K562 (cell line): ENCODE measurements at regions not wholly inside any gene's neighbourhood (a gene's known extent, or its start where the extent isn't known, plus 50 kb on each side); places are given as distances from the start of the nearest gene placed in this dataset.

Experiments used
- ATAC-seq: fragments of 200-7000 bp; cut with Tn5 transposase; 3 replicates; pipeline ENCODE4 v1.9.1; 2020; ENCODE audit warnings: moderate library complexity
- BruUV-seq: library from RNA; stranded (reverse); fragments of 400-500 nt; replicated peaks from 2 replicates; lab custom pipeline; 2021; lab: Mats Ljungman, UMichigan
- CTCF ChIA-PET: fragments of 300-600 bp; formaldehyde crosslinking; extraction: SDS; loops from one replicate; lab custom pipeline; 2021; ENCODE audit warnings: low intra/inter-chr PET ratio; lab: Yijun Ruan, JAX
- POLR2A ChIA-PET: fragments of 300-600, 350-650 bp; sonication (Branson Sonifier 250); formaldehyde crosslinking; extraction: SDS; loops from one replicate; lab custom pipeline; 2021; ENCODE audit warnings: antibody characterized with exemption, inconsistent platforms; lab: Yijun Ruan, JAX
- DNase-seq, 4 experiments: peaks; one replicate each; pipeline versions ENCODE4 v3.0.0 to v3.0.0-alpha.2; 2011 to 2018; ENCODE audit warnings: low spot score in 3 of 4, mixed read lengths in 3 of 4; ENCODE audit errors: extremely low read depth in 1 of 4
- FAIRE-seq: peaks from 2 replicates; lab custom pipeline; 2011; peaks lifted over from hg19 to GRCh38; lab: Jason Lieb, UNC
- H2AFZ ChIP-seq: 2 replicates; pipeline ENCODE4 v1.6.0; 2011; ENCODE audit warnings: low read depth, low read length, control low read depth, inconsistent platforms
- H3K27ac ChIP-seq: fragments of 200-600 bp; 3 replicates; pipeline ENCODE4 v1.8.0; 2011; ENCODE audit warnings: low read depth, mild to moderate bottlenecking, control low read depth, inconsistent platforms, low read length, moderate library complexity, mixed read lengths; ENCODE audit errors: extremely low read depth
- H3K27me3 ChIP-seq, 2 experiments: fragments of 300-600 bp in 1 of 2; 2 replicates in 1 of 2; 3 replicates in 1 of 2; pipeline versions ENCODE4 v1.6.0 to v1.8.0; 2011; ENCODE audit warnings: inconsistent platforms in 2 of 2, low read length in 2 of 2, mild to moderate bottlenecking in 1 of 2, mixed read lengths in 1 of 2, moderate library complexity in 1 of 2; ENCODE audit not compliant: control insufficient read depth in 2 of 2, insufficient read depth in 2 of 2
- H3K36me3 ChIP-seq: fragments of 300-600 bp; 3 replicates; pipeline ENCODE4 v1.8.0; 2011; ENCODE audit warnings: mild to moderate bottlenecking, low read length, inconsistent platforms; ENCODE audit not compliant: control insufficient read depth, insufficient read depth
- H3K4me1 ChIP-seq, 2 experiments: fragments of 200-600 bp in 1 of 2; replicated peaks in 1 of 2; 2 replicates in 1 of 2; 3 replicates in 1 of 2; pipeline versions ENCODE4 v1.5.1 to v1.8.0; 2011; ENCODE audit warnings: inconsistent platforms in 2 of 2, low read length in 2 of 2, mild to moderate bottlenecking in 1 of 2, mixed read lengths in 1 of 2, moderate library complexity in 1 of 2; ENCODE audit not compliant: control insufficient read depth in 2 of 2, insufficient read depth in 2 of 2
- H3K4me2 ChIP-seq: 2 replicates; pipeline ENCODE4 v1.6.1; 2011; ENCODE audit warnings: low read length, control low read depth, inconsistent platforms, mixed read lengths; ENCODE audit not compliant: insufficient read depth
- H3K4me3 ChIP-seq: fragments of 200-600 bp; sonication (generic), shearing (Covaris generic); 2 replicates; pipeline ENCODE4 v1.5.1; 2016; ENCODE audit warnings: control low read depth, inconsistent platforms
- H3K79me2 ChIP-seq: fragments of 200-600 bp; 3 replicates; pipeline ENCODE4 v1.8.0; 2011; ENCODE audit warnings: low read length, inconsistent platforms; ENCODE audit not compliant: control insufficient read depth, insufficient read depth
- H3K9ac ChIP-seq, 2 experiments: 2 replicates each; pipeline versions ENCODE4 v1.6.0 to v1.6.1; 2011; ENCODE audit warnings: low read depth in 2 of 2, low read length in 2 of 2, control low read depth in 1 of 2, inconsistent platforms in 1 of 2, mild to moderate bottlenecking in 1 of 2, mixed read lengths in 1 of 2; ENCODE audit not compliant: insufficient read depth in 1 of 2
- H3K9me1 ChIP-seq: one replicate; pipeline ENCODE4 v1.6.0; 2011; ENCODE audit warnings: inconsistent platforms, mild to moderate bottlenecking, low read length, moderate library complexity; ENCODE audit not compliant: control insufficient read depth, insufficient read depth
- H3K9me3 ChIP-seq: replicated peaks from 2 replicates; pipeline ENCODE4 v1.5.1; 2011; ENCODE audit warnings: low read depth, low read length, inconsistent platforms; ENCODE audit not compliant: control insufficient read depth, insufficient read depth
- H4K20me1 ChIP-seq: replicated peaks from 2 replicates; pipeline ENCODE4 v1.6.1; 2011; ENCODE audit warnings: low read length, inconsistent platforms, mixed read lengths; ENCODE audit not compliant: control insufficient read depth, insufficient read depth
- ATF2 ChIP-seq: sonication (generic); formaldehyde crosslinking; IDR thresholded peaks from 2 replicates; pipeline ENCODE4 v1.8.1; 2022; ENCODE audit warnings: missing genetic modification reagents
- HDAC2 ChIP-seq: fragments of 450-650 bp; IDR thresholded peaks from 2 replicates; pipeline ENCODE4 v1.6.1; 2016; ENCODE audit warnings: mild to moderate bottlenecking
- HMGXB4 ChIP-seq: sonication (generic); formaldehyde crosslinking; IDR thresholded peaks from 2 replicates; pipeline ENCODE4 v1.8.1; 2023; ENCODE audit warnings: mild to moderate bottlenecking, missing genetic modification reagents
- KDM4B ChIP-seq, 2 experiments: fragments of 450-650 bp in 1 of 2; sonication (generic) in 1 of 2; IDR thresholded peaks; 2 replicates each; pipeline ENCODE4 v1.6.1; 2016 to 2017; ENCODE audit warnings: borderline replicate concordance in 2 of 2, antibody characterized with exemption in 1 of 2, low read depth in 1 of 2, mild to moderate bottlenecking in 1 of 2
- KLF10 ChIP-seq: fragments of 250-450 bp; sonication (Bioruptor Pico); IDR thresholded peaks from 2 replicates; pipeline ENCODE4 v1.6.1; 2021; ENCODE audit warnings: matching md5 sums
- MECOM ChIP-seq: fragments of 250-450 bp; sonication (Bioruptor Pico); IDR thresholded peaks from 2 replicates; pipeline ENCODE4 v1.8.0; 2022; ENCODE audit warnings: inconsistent platforms
- NR3C1 ChIP-seq: sonication (generic); formaldehyde crosslinking; IDR thresholded peaks from 2 replicates; pipeline ENCODE4 v1.8.1; 2022; ENCODE audit warnings: missing genetic modification reagents
- PYGO2 ChIP-seq: fragments of 450-650 bp; IDR thresholded peaks from 2 replicates; pipeline ENCODE4 v1.6.1; 2016; ENCODE audit warnings: mild to moderate bottlenecking, missing genetic modification characterization, moderate library complexity, missing compliant biosample characterization
- TGIF2 ChIP-seq: sonication (generic); formaldehyde crosslinking; IDR thresholded peaks from 2 replicates; pipeline ENCODE4 v1.8.1; 2022; ENCODE audit warnings: mild to moderate bottlenecking, missing genetic modification reagents, moderate library complexity
- ZBTB34 ChIP-seq: fragments of 250-450 bp; sonication (Bioruptor Pico); IDR thresholded peaks from 2 replicates; pipeline ENCODE4 v1.8.0; 2021; ENCODE audit warnings: mild to moderate bottlenecking, moderate library complexity
- ZNF143 ChIP-seq: sonication (generic); formaldehyde crosslinking; IDR thresholded peaks from 2 replicates; pipeline ENCODE4 v1.9.0; 2022; ENCODE audit warnings: mild to moderate bottlenecking, missing genetic modification reagents
- ZNF436 ChIP-seq: fragments of 250-450, 450-650 bp; sonication (Bioruptor Pico); formaldehyde crosslinking; IDR thresholded peaks from 2 replicates; pipeline ENCODE4 v1.7.0; 2020; ENCODE audit warnings: mild to moderate bottlenecking
- ZNF584 ChIP-seq: fragments of 200-800 bp; sonication (Bioruptor generic); IDR thresholded peaks from 2 replicates; pipeline ENCODE4 v1.6.1; 2016; ENCODE audit warnings: low read depth, mild to moderate bottlenecking, missing genetic modification characterization, missing compliant biosample characterization
- WGBS: fragments of 100-300 bp; shearing (Covaris generic); methylation state at CpG from one replicate; pipeline ENCODE4 v1.1.6; 2016; ENCODE audit warnings: low coverage, mixed read lengths; ENCODE audit not compliant: insufficient coverage; ENCODE audit errors: missing lambda C conversion rate; 5-methylcytosine and 5-hydroxymethylcytosine counted together
- in situ Hi-C: fragments of 300-500 bp; cut with MboI; formaldehyde crosslinking; loops from 4 replicates; pipeline ENCODE4 v1.15.0; 2018; ENCODE audit warnings: inconsistent platforms, mixed read lengths
- intact Hi-C: fragments of 100-400 bp; cut with micrococcal nuclease; formaldehyde crosslinking; loops from 2 replicates; pipeline ENCODE4 v1.14.2; 2022

GRCh38 chr1:106678279-106679050 is 378.0 kb upstream of the PRMT6 start:
- ChIA-PET CTCF (no interaction called here), POLR2A (no interaction called here)
- no peaks in the 10 kb centered on the region for H3K27me3 ChIP-seq
- H4K20me1 ChIP-seq: no peaks in the 10 kb centered on the region
- no peaks in the 10 kb centered on the region for H3K4me1 ChIP-seq
- no peaks in the 10 kb centered on the region for H3K79me2 ChIP-seq
- no peak overlapping the region for H3K9ac ChIP-seq
- BruUV-seq: no TSS peak
- no peaks in the 10 kb centered on the region; the same call in 1 of the 2 replicates for H3K9me3 ChIP-seq
- H2AFZ ChIP-seq: no peak overlapping the region
- no peak for TF ChIP-seq PYGO2 (tag)
- TF ChIP-seq HMGXB4: no peak
- TF ChIP-seq MECOM (CRISPR knock-in tag): no peak
- no peak for TF ChIP-seq KLF10 (CRISPR knock-in tag)
- no peak for TF ChIP-seq ZNF584 (CRISPR knock-in tag)
- no peak for TF ChIP-seq ZNF143
- no peak for TF ChIP-seq ZBTB34 (CRISPR knock-in tag)
- no peak for TF ChIP-seq ATF2 (CRISPR knock-in tag)
- no peak for TF ChIP-seq KDM4B (IDR thresholded peaks at IDR 0.05; ENCODE audit: borderline replicate concordance in 2 of 2, low read depth in 1 of 2)
- no peak for TF ChIP-seq NR3C1
- TF ChIP-seq ZNF436 (CRISPR knock-in tag): no peak
- no peak for TF ChIP-seq HDAC2
- TF ChIP-seq TGIF2: no peak
- no peak overlapping the region for H3K4me2 ChIP-seq
- no peaks in the 10 kb centered on the region for H3K36me3 ChIP-seq
- no peak for FAIRE-seq
- 0% methylated on average over 3 of the region's 3 CpGs for WGBS
- H3K27ac ChIP-seq: no peak overlapping the region
- H3K4me3 ChIP-seq: no peak overlapping the region
- no peak for DNase-seq
- in situ Hi-C loops (no loop called here), intact Hi-C loops (no loop called here)
- no peaks in the 10 kb centered on the region for H3K9me1 ChIP-seq
- no peak for ATAC-seq
